Ishikawa (cell line): ENCODE measurements at regions not wholly inside any gene's neighbourhood (a gene's known extent, or its start where the extent isn't known, plus 50 kb on each side); places are given as distances from the start of the nearest gene placed in this dataset.

Experiments
- CEBPB ChIP-seq: IDR thresholded peaks from 2 replicates; pipeline ENCODE4 v1.6.1; 2012
- CREB1 ChIP-seq: IDR thresholded peaks from 2 replicates; pipeline ENCODE4 v1.6.1; 2012; ENCODE audit warnings: low read depth
- EGR1 ChIP-seq: IDR thresholded peaks from 2 replicates; pipeline ENCODE4 v1.6.1; 2012
- TAF1 ChIP-seq: IDR thresholded peaks from 2 replicates; pipeline ENCODE4 v1.6.1; 2012; ENCODE audit warnings: low read depth, mild to moderate bottlenecking

DNA sequence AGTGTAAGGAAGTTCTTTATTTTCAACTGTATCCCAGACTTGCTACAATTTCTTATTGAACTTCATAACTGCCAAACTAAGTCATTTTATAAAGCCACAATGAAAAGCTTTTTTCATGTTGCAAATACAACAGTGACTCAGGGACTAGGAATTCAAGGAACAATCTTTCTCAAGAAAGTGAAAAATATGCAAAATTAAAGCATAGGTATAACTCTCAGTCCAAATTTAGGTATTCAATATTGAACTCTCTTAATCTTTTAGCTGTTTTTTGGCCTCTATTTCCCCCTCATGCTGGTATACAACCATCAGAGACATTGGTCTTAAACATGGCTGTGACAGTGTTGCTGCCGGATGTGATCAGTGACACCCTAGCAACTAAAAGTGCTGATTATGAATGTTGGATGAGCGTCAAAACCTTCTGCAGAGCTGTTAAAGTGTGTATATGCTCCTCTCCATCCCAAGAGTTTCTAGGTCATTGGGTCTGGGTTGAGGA is 476.9 kb downstream of the ZNF385D start:
- TF ChIP-seq CEBPB (no peak), TAF1 (no peak), CREB1 (no peak), EGR1 (no peak)
